GM12878 (cell line): ENCODE measurements at regions not wholly inside any gene's neighbourhood (a gene's known extent, or its start where the extent isn't known, plus 50 kb on each side); places are given as distances from the start of the nearest gene placed in this dataset.

Source experiments
- ATAC-seq: fragments of 200-7000 bp; cut with Tn5 transposase; 3 replicates; pipeline ENCODE4 v1.9.1; 2020; ENCODE audit warnings: mild to moderate bottlenecking, moderate library complexity
- BruUV-seq: library from RNA; stranded (reverse); fragments of 400-500 nt; replicated peaks from 2 replicates; lab custom pipeline; 2021; lab: Mats Ljungman, UMichigan
- CTCF ChIA-PET: fragments of 300-600 bp; sonication (Branson Sonifier 250); formaldehyde crosslinking; extraction: SDS; loops from one replicate; lab custom pipeline; 2021; ENCODE audit warnings: inconsistent platforms; lab: Yijun Ruan, JAX
- POLR2A ChIA-PET: fragments of 350-600 bp; formaldehyde crosslinking; extraction: SDS; loops from one replicate; lab custom pipeline; 2021; ENCODE audit warnings: inconsistent platforms; lab: Charles Lee
- RAD21 ChIA-PET: fragments of 300-600 bp; sonication (Branson Sonifier 250); formaldehyde crosslinking; loops from one replicate; lab custom pipeline; 2023; ENCODE audit warnings: antibody characterized with exemption; ENCODE audit not compliant: unreplicated experiment; lab: Charles Lee
- SMC1A ChIA-PET: fragments of 300-600 bp; sonication (Branson Sonifier 250); formaldehyde crosslinking; loops from one replicate; lab custom pipeline; 2023; ENCODE audit not compliant: unreplicated experiment, uncharacterized antibody; lab: Charles Lee
- DNase-seq: peaks from one replicate; pipeline ENCODE4 v3.0.0-alpha.2; 2011; ENCODE audit warnings: low read depth, low spot score
- FAIRE-seq: peaks from 3 replicates; lab custom pipeline; 2011; peaks lifted over from hg19 to GRCh38; lab: Jason Lieb, UNC
- H2AFZ ChIP-seq: 2 replicates; pipeline ENCODE4 v1.6.0; 2011; ENCODE audit warnings: low read depth, low read length, control low read depth; ENCODE audit not compliant: control insufficient read depth
- H3K27ac ChIP-seq: 2 replicates; pipeline ENCODE4 v1.5.1; 2011; ENCODE audit warnings: control low read depth; ENCODE audit not compliant: control insufficient read depth, insufficient read depth
- H3K27me3 ChIP-seq, 2 experiments: replicated peaks in 1 of 2; 2 replicates each; pipeline versions ENCODE4 v1.6.0 to v1.6.1; 2011; ENCODE audit warnings: low read length in 1 of 2; ENCODE audit not compliant: control insufficient read depth in 2 of 2, insufficient read depth in 2 of 2
- H3K36me3 ChIP-seq, 2 experiments: 2 replicates each; pipeline ENCODE4 v1.5.1; 2011; ENCODE audit warnings: low read length in 1 of 2; ENCODE audit not compliant: control insufficient read depth in 2 of 2, insufficient read depth in 2 of 2
- H3K4me1 ChIP-seq: 2 replicates; pipeline ENCODE4 v1.6.1; 2011; ENCODE audit warnings: mild to moderate bottlenecking, low read length, moderate library complexity, mixed read lengths; ENCODE audit not compliant: control insufficient read depth, insufficient read depth
- H3K4me2 ChIP-seq: 2 replicates; pipeline ENCODE4 v1.6.0; 2011; ENCODE audit warnings: control low read depth; ENCODE audit not compliant: control insufficient read depth, insufficient read depth
- H3K4me3 ChIP-seq: fragments of 200-600 bp; sonication (generic); 2 replicates; pipeline ENCODE4 v1.5.1; 2016
- H3K79me2 ChIP-seq: 2 replicates; pipeline ENCODE4 v1.6.0; 2011; ENCODE audit warnings: low read length; ENCODE audit not compliant: control insufficient read depth, insufficient read depth
- H3K9ac ChIP-seq: 2 replicates; pipeline ENCODE4 v1.8.0; 2011; ENCODE audit warnings: low read length, control low read depth, mixed read lengths; ENCODE audit not compliant: control insufficient read depth, insufficient read depth
- H3K9me3 ChIP-seq: replicated peaks from 3 replicates; pipeline ENCODE4 v1.5.1; 2011; ENCODE audit warnings: mild to moderate bottlenecking, low read length; ENCODE audit not compliant: control insufficient read depth, insufficient read depth
- H4K20me1 ChIP-seq: 2 replicates; pipeline ENCODE4 v1.6.0; 2011; ENCODE audit not compliant: control insufficient read depth, insufficient read depth
- BMI1 ChIP-seq: fragments of 450-650 bp; IDR thresholded peaks from 2 replicates; pipeline ENCODE4 v1.6.1; 2016; ENCODE audit warnings: mild to moderate bottlenecking, moderate library complexity, borderline replicate concordance
- CEBPB ChIP-seq, 2 experiments: fragments of 150-350 bp in 1 of 2; IDR thresholded peaks; 2 replicates each; pipeline ENCODE4 v1.6.1; 2012 to 2014; ENCODE audit warnings: low read depth in 2 of 2, low read length in 2 of 2, borderline replicate concordance in 1 of 2, inconsistent platforms in 1 of 2
- CTCF ChIP-seq, 3 experiments: IDR thresholded peaks in 2 of 3; conservative IDR thresholded peaks in 1 of 3; 2 replicates each; pipeline ENCODE4 v1.5.1; 2011; ENCODE audit warnings: low read depth in 3 of 3, low read length in 3 of 3, mild to moderate bottlenecking in 3 of 3, control low read depth in 2 of 3, moderate library complexity in 2 of 3, inconsistent platforms in 1 of 3, mixed read lengths in 1 of 3; ENCODE audit not compliant: control insufficient read depth in 2 of 3, insufficient read depth in 1 of 3; ENCODE audit errors: extremely low read depth in 1 of 3
- E2F8 ChIP-seq: fragments of 450-650 bp; IDR thresholded peaks from 2 replicates; pipeline ENCODE4 v1.6.1; 2018; ENCODE audit warnings: mild to moderate bottlenecking, low read depth, moderate library complexity; ENCODE audit not compliant: partially characterized antibody
- IRF4 ChIP-seq: IDR thresholded peaks from 2 replicates; pipeline ENCODE4 v1.6.1; 2011; ENCODE audit warnings: low read depth, low read length
- KLF5 ChIP-seq: fragments of 450-650 bp; IDR thresholded peaks from 2 replicates; pipeline ENCODE4 v1.6.1; 2014; ENCODE audit warnings: mild to moderate bottlenecking; ENCODE audit not compliant: partially characterized antibody
- LARP7 ChIP-seq: fragments of 450-650 bp; IDR thresholded peaks from 2 replicates; pipeline ENCODE4 v1.6.1; 2017; ENCODE audit warnings: mild to moderate bottlenecking
- PAX8 ChIP-seq: fragments of 450-650 bp; IDR thresholded peaks from 2 replicates; pipeline ENCODE4 v1.6.1; 2017; ENCODE audit warnings: mild to moderate bottlenecking, moderate library complexity
- RELB ChIP-seq: fragments of 450-650 bp; IDR thresholded peaks from 2 replicates; pipeline ENCODE4 v1.6.1; 2017; ENCODE audit warnings: low read depth, mild to moderate bottlenecking, moderate library complexity
- WGBS: methylation state at CpG from one replicate; pipeline ENCODE4 v1.1.6; 2016; ENCODE audit warnings: low lambda C conversion rate; ENCODE audit not compliant: insufficient replicate concordance, insufficient coverage; ENCODE audit errors: missing lambda C conversion rate; 5-methylcytosine and 5-hydroxymethylcytosine counted together
- in situ Hi-C: fragments of 300-500 bp; cut with MboI; formaldehyde crosslinking; loops from 9 replicates; pipeline ENCODE4 v1.14.3; 2018; ENCODE audit warnings: mixed read lengths
- intact Hi-C: fragments of 100-400 bp; cut with micrococcal nuclease; formaldehyde crosslinking; loops from one replicate; pipeline ENCODE4 v1.14.2; 2022; ENCODE audit not compliant: unreplicated experiment
- TF ChIP-seq, protein P1 (sequence below): fragments of 450-650 bp; IDR thresholded peaks from 2 replicates; pipeline ENCODE4 v1.6.1; 2017; ENCODE audit warnings: antibody characterized with exemption, mild to moderate bottlenecking, moderate library complexity
- TF ChIP-seq, protein P2 (sequence below): fragments of 450-650 bp; IDR thresholded peaks from 2 replicates; pipeline ENCODE4 v1.6.1; 2018; ENCODE audit warnings: borderline replicate concordance, mild to moderate bottlenecking; ENCODE audit not compliant: partially characterized antibody

DNA sequence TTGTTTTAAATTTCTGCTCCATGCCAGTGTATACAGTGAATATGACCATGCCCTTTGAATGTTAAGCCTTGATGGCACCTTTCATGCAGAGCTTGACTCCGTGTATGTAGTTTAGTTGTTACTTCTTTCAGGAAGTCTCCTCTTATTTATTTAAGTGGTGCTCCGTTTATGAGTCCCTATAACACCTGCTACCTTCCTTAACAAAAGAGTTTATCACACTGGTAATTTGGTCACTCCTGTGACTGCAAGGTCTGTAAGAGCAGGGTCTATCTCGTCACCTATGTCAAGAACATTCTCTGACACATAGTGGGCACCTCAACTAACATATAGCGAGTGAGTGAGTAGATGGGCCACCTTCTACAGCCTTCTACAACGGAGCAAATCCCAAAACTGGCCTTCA lies 152.5 kb downstream of the CCDC34 start:
- in situ Hi-C loops = no loop called here
- CTCF ChIA-PET = interaction anchor here (1.0 to 1.5 kb wide), 3 partner anchors 26 to 286 kb away, joined by 3 to 5 read pairs (median 5); no protein-coding TSS in a partner anchor
- TF ChIP-seq, protein P1, sequence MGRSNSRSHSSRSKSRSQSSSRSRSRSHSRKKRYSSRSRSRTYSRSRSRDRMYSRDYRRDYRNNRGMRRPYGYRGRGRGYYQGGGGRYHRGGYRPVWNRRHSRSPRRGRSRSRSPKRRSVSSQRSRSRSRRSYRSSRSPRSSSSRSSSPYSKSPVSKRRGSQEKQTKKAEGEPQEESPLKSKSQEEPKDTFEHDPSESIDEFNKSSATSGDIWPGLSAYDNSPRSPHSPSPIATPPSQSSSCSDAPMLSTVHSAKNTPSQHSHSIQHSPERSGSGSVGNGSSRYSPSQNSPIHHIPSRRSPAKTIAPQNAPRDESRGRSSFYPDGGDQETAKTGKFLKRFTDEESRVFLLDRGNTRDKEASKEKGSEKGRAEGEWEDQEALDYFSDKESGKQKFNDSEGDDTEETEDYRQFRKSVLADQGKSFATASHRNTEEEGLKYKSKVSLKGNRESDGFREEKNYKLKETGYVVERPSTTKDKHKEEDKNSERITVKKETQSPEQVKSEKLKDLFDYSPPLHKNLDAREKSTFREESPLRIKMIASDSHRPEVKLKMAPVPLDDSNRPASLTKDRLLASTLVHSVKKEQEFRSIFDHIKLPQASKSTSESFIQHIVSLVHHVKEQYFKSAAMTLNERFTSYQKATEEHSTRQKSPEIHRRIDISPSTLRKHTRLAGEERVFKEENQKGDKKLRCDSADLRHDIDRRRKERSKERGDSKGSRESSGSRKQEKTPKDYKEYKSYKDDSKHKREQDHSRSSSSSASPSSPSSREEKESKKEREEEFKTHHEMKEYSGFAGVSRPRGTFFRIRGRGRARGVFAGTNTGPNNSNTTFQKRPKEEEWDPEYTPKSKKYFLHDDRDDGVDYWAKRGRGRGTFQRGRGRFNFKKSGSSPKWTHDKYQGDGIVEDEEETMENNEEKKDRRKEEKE = no peak
- TF ChIP-seq LARP7 (no peak), KLF5 (no peak), IRF4 (no peak), PAX8 (no peak), BMI1 (no peak), CTCF (IDR thresholded peaks at IDR 0.05 in 2 of 3, conservative IDR thresholded peaks at IDR 0.05 in 1 of 3; ENCODE audit: control insufficient read depth in 2 of 3, extremely low read depth in 1 of 3, insufficient read depth in 1 of 3, low read depth in 3 of 3, low read length in 3 of 3) (no peak), CEBPB (IDR thresholded peaks at IDR 0.05; ENCODE audit: borderline replicate concordance in 1 of 2, low read depth in 2 of 2, low read length in 2 of 2) (no peak), E2F8 (no peak), RELB (no peak)
- TF ChIP-seq, protein P2, sequence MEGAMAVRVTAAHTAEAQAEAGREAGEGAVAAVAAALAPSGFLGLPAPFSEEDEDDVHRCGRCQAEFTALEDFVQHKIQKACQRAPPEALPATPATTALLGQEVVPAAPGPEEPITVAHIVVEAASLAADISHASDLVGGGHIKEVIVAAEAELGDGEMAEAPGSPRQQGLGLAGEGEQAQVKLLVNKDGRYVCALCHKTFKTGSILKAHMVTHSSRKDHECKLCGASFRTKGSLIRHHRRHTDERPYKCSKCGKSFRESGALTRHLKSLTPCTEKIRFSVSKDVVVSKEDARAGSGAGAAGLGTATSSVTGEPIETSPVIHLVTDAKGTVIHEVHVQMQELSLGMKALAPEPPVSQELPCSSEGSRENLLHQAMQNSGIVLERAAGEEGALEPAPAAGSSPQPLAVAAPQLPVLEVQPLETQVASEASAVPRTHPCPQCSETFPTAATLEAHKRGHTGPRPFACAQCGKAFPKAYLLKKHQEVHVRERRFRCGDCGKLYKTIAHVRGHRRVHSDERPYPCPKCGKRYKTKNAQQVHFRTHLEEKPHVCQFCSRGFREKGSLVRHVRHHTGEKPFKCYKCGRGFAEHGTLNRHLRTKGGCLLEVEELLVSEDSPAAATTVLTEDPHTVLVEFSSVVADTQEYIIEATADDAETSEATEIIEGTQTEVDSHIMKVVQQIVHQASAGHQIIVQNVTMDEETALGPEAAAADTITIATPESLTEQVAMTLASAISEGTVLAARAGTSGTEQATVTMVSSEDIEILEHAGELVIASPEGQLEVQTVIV = no peak

More for the DNA sequence above, 152.5 kb downstream of the CCDC34 start:
- Histone ChIP-seq H4K20me1 (no peaks in the 10 kb centered on the region), H3K4me1 (no peaks in the 10 kb centered on the region), H3K9ac (no peak overlapping the region), H3K4me3 (no peak overlapping the region), H2AFZ (no peak overlapping the region), H3K79me2 (no peaks in the 10 kb centered on the region), H3K4me2 (no peak overlapping the region), H3K27me3 (no peaks in the 10 kb centered on the region), H3K27ac (no peak overlapping the region), H3K36me3 (no peaks in the 10 kb centered on the region), H3K9me3 (no peaks in the 10 kb centered on the region)
- no TSS peak for BruUV-seq
- no peak for DNase-seq
- RAD21 ChIA-PET = interaction anchor here (1.5 to 1.6 kb wide), 3 partner anchors 13 to 23 kb away, joined by 3 to 9 read pairs (median 5); no protein-coding TSS in a partner anchor
- SMC1A ChIA-PET = interaction anchor here (5.4 to 14.9 kb wide), 2 partner anchors 21 to 86 kb away, joined by 21 to 189 read pairs; no protein-coding TSS in a partner anchor
- WGBS = 34% methylated on average over 5 of the region's 5 CpGs
- POLR2A ChIA-PET = interaction anchor here (0.6 to 1.1 kb wide), 3 partner anchors 11 to 23 kb away, joined by 3 to 4 read pairs (median 4); no protein-coding TSS in a partner anchor
- intact Hi-C loops = no loop called here
- ATAC-seq = no peak
- FAIRE-seq = no peak
